ENCODE measurements at regions not wholly inside any gene's neighbourhood (a gene's known extent, or its start where the extent isn't known, plus 50 kb on each side); places are given as distances from the start of the nearest gene placed in this dataset.
"Not testable (repeated sequence)": the region's sequence is repeated elsewhere in the genome, so short reads cannot be mapped to it uniquely, and the experiment has no call there.

DNA sequence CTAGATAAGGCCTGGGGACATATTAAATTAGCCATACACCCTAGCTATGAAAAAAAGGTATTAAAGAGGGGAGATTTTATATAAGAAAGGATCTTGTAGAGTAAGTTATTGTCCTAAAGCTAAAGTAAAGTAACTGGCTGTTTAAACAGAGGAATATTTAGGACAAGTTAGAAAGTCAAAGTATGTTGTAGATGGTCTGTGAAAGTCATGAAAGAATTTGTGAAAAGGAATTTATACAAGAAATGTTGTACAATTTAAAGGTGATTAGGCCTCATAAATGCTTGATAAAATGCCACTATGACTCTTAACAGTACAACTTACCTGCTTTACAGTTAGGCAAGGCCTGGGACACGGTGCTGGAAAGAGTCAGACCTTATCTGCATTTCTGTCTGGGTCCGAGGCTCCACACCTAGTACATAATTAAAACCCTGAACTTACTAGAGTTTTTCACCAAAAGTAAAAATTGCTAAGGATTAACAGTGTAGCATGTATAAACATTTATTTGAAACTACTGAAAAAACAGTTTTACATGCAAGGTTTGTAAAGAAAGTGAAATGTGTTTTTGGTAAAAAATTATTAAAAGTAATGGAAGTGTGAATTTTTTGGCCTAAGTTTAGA lies 445.3 kb upstream of the TOM1L1 start (continued):
- TF ChIP-seq, protein P1, sequence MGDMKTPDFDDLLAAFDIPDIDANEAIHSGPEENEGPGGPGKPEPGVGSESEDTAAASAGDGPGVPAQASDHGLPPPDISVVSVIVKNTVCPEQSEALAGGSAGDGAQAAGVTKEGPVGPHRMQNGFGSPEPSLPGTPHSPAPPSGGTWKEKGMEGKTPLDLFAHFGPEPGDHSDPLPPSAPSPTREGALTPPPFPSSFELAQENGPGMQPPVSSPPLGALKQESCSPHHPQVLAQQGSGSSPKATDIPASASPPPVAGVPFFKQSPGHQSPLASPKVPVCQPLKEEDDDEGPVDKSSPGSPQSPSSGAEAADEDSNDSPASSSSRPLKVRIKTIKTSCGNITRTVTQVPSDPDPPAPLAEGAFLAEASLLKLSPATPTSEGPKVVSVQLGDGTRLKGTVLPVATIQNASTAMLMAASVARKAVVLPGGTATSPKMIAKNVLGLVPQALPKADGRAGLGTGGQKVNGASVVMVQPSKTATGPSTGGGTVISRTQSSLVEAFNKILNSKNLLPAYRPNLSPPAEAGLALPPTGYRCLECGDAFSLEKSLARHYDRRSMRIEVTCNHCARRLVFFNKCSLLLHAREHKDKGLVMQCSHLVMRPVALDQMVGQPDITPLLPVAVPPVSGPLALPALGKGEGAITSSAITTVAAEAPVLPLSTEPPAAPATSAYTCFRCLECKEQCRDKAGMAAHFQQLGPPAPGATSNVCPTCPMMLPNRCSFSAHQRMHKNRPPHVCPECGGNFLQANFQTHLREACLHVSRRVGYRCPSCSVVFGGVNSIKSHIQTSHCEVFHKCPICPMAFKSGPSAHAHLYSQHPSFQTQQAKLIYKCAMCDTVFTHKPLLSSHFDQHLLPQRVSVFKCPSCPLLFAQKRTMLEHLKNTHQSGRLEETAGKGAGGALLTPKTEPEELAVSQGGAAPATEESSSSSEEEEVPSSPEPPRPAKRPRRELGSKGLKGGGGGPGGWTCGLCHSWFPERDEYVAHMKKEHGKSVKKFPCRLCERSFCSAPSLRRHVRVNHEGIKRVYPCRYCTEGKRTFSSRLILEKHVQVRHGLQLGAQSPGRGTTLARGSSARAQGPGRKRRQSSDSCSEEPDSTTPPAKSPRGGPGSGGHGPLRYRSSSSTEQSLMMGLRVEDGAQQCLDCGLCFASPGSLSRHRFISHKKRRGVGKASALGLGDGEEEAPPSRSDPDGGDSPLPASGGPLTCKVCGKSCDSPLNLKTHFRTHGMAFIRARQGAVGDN (IDR thresholded peaks at IDR 0.05): no peak
- TF ChIP-seq ASH2L (IDR thresholded peaks at IDR 0.05; ENCODE audit: borderline replicate concordance, low read depth): no peak
- TF ChIP-seq SREBF1 (IDR thresholded peaks at IDR 0.05; ENCODE audit: low read length): no peak
- TF ChIP-seq, protein P2, sequence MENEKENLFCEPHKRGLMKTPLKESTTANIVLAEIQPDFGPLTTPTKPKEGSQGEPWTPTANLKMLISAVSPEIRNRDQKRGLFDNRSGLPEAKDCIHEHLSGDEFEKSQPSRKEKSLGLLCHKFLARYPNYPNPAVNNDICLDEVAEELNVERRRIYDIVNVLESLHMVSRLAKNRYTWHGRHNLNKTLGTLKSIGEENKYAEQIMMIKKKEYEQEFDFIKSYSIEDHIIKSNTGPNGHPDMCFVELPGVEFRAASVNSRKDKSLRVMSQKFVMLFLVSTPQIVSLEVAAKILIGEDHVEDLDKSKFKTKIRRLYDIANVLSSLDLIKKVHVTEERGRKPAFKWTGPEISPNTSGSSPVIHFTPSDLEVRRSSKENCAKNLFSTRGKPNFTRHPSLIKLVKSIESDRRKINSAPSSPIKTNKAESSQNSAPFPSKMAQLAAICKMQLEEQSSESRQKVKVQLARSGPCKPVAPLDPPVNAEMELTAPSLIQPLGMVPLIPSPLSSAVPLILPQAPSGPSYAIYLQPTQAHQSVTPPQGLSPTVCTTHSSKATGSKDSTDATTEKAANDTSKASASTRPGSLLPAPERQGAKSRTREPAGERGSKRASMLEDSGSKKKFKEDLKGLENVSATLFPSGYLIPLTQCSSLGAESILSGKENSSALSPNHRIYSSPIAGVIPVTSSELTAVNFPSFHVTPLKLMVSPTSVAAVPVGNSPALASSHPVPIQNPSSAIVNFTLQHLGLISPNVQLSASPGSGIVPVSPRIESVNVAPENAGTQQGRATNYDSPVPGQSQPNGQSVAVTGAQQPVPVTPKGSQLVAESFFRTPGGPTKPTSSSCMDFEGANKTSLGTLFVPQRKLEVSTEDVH (IDR thresholded peaks at IDR 0.05; ENCODE audit: low read depth, partially characterized antibody): no peak

DNA sequence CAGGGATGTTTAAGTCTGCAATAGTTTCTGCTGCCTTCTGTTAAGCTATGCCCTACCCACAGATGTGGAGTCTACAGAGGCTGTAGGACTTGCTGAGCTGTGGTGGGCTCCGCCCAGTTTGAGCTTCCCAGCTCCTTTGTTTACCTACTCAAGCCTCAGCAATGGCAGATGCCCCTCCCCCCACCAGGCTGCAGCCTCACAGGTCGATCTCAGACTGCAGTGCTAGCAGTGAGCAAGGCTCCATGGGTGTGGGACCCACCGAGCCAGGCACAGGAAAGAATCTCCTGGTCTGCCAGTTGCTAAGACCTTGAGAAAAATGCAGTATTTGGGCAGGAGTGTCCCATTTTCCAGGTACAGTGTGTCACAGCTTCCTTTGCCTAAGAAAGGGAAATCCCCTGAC lies 435.2 kb upstream of the TOM1L1 start:
- CTCF ChIA-PET; SMC1A ChIA-PET (ENCODE audit: uncharacterized antibody, unreplicated experiment); RAD21 ChIA-PET (ENCODE audit: unreplicated experiment); H3K36me3 ChIP-seq (ENCODE audit: control insufficient read depth in 2 of 2, insufficient read depth in 2 of 2, low read length in 1 of 2); H3K9ac ChIP-seq (ENCODE audit: control insufficient read depth, insufficient read depth, low read length); ATAC-seq; BruUV-seq (replicated peaks); DNase-seq (ENCODE audit: low read depth, low spot score); H3K4me2 ChIP-seq (ENCODE audit: control insufficient read depth, insufficient read depth); H3K4me3 ChIP-seq; H3K79me2 ChIP-seq (ENCODE audit: control insufficient read depth, insufficient read depth, low read length); POLR2A ChIA-PET; H4K20me1 ChIP-seq (ENCODE audit: control insufficient read depth, insufficient read depth); H3K4me1 ChIP-seq (ENCODE audit: control insufficient read depth, insufficient read depth, low read length); FAIRE-seq; in situ Hi-C loops (cut with MboI); intact Hi-C loops (cut with micrococcal nuclease; ENCODE audit: unreplicated experiment); H2AFZ ChIP-seq (ENCODE audit: control insufficient read depth, low read depth, low read length); H3K27me3 ChIP-seq (replicated peaks in 1 of 2; ENCODE audit: control insufficient read depth in 2 of 2, insufficient read depth in 2 of 2, low read length in 1 of 2); H3K9me3 ChIP-seq (replicated peaks; ENCODE audit: control insufficient read depth, insufficient read depth, low read length); H3K27ac ChIP-seq (ENCODE audit: control insufficient read depth, insufficient read depth): not testable (repeated sequence)
- 0% methylated on average over 3 of the region's 3 CpGs for WGBS (ENCODE audit: insufficient coverage, insufficient replicate concordance, low lambda C conversion rate, missing lambda C conversion rate)

Measured in GM12878 (cell line).